Ishikawa (cell line): ENCODE measurements at regions not wholly inside any gene's neighbourhood (a gene's known extent, or its start where the extent isn't known, plus 50 kb on each side); places are given as distances from the start of the nearest gene placed in this dataset.

Experiments used
- CEBPB ChIP-seq: IDR thresholded peaks from 2 replicates; pipeline ENCODE4 v1.6.1; 2012
- CREB1 ChIP-seq: IDR thresholded peaks from 2 replicates; pipeline ENCODE4 v1.6.1; 2012; ENCODE audit warnings: low read depth
- EGR1 ChIP-seq: IDR thresholded peaks from 2 replicates; pipeline ENCODE4 v1.6.1; 2012
- EP300 ChIP-seq: IDR thresholded peaks from 2 replicates; pipeline ENCODE4 v1.6.1; 2012; ENCODE audit warnings: borderline replicate concordance
- FOXM1 ChIP-seq: IDR thresholded peaks from 2 replicates; pipeline ENCODE4 v1.6.1; 2012; ENCODE audit warnings: low read depth, borderline replicate concordance
- NFIC ChIP-seq: IDR thresholded peaks from 2 replicates; pipeline ENCODE4 v1.6.1; 2012
- RAD21 ChIP-seq: IDR thresholded peaks from 2 replicates; pipeline ENCODE4 v1.6.1; 2012; ENCODE audit warnings: low read depth
- TAF1 ChIP-seq: IDR thresholded peaks from 2 replicates; pipeline ENCODE4 v1.6.1; 2012; ENCODE audit warnings: low read depth, mild to moderate bottlenecking
- TCF12 ChIP-seq: IDR thresholded peaks from 2 replicates; pipeline ENCODE4 v1.6.1; 2012; ENCODE audit warnings: low read depth
- TEAD4 ChIP-seq: IDR thresholded peaks from 2 replicates; pipeline ENCODE4 v1.6.1; 2012
- YY1 ChIP-seq: IDR thresholded peaks from 2 replicates; pipeline ENCODE4 v1.6.1; 2012; ENCODE audit warnings: low read depth
- ZBTB7A ChIP-seq: IDR thresholded peaks from 2 replicates; pipeline ENCODE4 v1.6.1; 2012; ENCODE audit warnings: low read depth
- TF ChIP-seq, protein P1 (sequence below): IDR thresholded peaks from 2 replicates; pipeline ENCODE4 v1.6.1; 2012; ENCODE audit warnings: low read depth, mild to moderate bottlenecking
- TF ChIP-seq, protein P2 (sequence below): IDR thresholded peaks from 2 replicates; pipeline ENCODE4 v1.6.1; 2012
- TF ChIP-seq, protein P3 (sequence below): IDR thresholded peaks from 2 replicates; pipeline ENCODE4 v1.6.1; 2012

- TF ChIP-seq ZBTB7A = no peak
- TF ChIP-seq EGR1 = no peak
- no peak for TF ChIP-seq YY1
- TF ChIP-seq TEAD4 = no peak
- TF ChIP-seq, protein P1, sequence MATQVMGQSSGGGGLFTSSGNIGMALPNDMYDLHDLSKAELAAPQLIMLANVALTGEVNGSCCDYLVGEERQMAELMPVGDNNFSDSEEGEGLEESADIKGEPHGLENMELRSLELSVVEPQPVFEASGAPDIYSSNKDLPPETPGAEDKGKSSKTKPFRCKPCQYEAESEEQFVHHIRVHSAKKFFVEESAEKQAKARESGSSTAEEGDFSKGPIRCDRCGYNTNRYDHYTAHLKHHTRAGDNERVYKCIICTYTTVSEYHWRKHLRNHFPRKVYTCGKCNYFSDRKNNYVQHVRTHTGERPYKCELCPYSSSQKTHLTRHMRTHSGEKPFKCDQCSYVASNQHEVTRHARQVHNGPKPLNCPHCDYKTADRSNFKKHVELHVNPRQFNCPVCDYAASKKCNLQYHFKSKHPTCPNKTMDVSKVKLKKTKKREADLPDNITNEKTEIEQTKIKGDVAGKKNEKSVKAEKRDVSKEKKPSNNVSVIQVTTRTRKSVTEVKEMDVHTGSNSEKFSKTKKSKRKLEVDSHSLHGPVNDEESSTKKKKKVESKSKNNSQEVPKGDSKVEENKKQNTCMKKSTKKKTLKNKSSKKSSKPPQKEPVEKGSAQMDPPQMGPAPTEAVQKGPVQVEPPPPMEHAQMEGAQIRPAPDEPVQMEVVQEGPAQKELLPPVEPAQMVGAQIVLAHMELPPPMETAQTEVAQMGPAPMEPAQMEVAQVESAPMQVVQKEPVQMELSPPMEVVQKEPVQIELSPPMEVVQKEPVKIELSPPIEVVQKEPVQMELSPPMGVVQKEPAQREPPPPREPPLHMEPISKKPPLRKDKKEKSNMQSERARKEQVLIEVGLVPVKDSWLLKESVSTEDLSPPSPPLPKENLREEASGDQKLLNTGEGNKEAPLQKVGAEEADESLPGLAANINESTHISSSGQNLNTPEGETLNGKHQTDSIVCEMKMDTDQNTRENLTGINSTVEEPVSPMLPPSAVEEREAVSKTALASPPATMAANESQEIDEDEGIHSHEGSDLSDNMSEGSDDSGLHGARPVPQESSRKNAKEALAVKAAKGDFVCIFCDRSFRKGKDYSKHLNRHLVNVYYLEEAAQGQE = no peak
- no peak for TF ChIP-seq NFIC
- TF ChIP-seq FOXM1 = no peak
- TF ChIP-seq, protein P2, sequence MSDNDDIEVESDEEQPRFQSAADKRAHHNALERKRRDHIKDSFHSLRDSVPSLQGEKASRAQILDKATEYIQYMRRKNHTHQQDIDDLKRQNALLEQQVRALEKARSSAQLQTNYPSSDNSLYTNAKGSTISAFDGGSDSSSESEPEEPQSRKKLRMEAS = no peak
- TF ChIP-seq TCF12 = no peak
- TF ChIP-seq, protein P3, sequence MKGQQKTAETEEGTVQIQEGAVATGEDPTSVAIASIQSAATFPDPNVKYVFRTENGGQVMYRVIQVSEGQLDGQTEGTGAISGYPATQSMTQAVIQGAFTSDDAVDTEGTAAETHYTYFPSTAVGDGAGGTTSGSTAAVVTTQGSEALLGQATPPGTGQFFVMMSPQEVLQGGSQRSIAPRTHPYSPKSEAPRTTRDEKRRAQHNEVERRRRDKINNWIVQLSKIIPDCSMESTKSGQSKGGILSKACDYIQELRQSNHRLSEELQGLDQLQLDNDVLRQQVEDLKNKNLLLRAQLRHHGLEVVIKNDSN = no peak
Measured at GRCh38 chr20:39216195-39216594, 254.1 kb downstream of the DHX35 start.

GRCh38 chr20:39214828-39215227 is 252.7 kb downstream of the DHX35 start:
- no peak for TF ChIP-seq YY1
- TF ChIP-seq RAD21 = no peak
- TF ChIP-seq TEAD4 = no peak
- no peak for TF ChIP-seq TCF12
- no peak for TF ChIP-seq EGR1
- TF ChIP-seq, protein P2 = no peak
- TF ChIP-seq NFIC = no peak

- no peak for TF ChIP-seq TEAD4
- TF ChIP-seq RAD21 = no peak
- TF ChIP-seq EGR1 = no peak
- TF ChIP-seq CREB1 = no peak
- TF ChIP-seq NFIC = no peak
- TF ChIP-seq, protein P3 = no peak
- TF ChIP-seq, protein P2 = no peak
- TF ChIP-seq ZBTB7A = no peak
- TF ChIP-seq TAF1 = no peak
- no peak for TF ChIP-seq FOXM1
- TF ChIP-seq CEBPB = no peak
- TF ChIP-seq, protein P1 = no peak
- TF ChIP-seq YY1 = no peak
- no peak for TF ChIP-seq EP300
- TF ChIP-seq TCF12 = no peak
Measured at GRCh38 chr20:39213476-39214145, 251.5 kb downstream of the DHX35 start.

DNA sequence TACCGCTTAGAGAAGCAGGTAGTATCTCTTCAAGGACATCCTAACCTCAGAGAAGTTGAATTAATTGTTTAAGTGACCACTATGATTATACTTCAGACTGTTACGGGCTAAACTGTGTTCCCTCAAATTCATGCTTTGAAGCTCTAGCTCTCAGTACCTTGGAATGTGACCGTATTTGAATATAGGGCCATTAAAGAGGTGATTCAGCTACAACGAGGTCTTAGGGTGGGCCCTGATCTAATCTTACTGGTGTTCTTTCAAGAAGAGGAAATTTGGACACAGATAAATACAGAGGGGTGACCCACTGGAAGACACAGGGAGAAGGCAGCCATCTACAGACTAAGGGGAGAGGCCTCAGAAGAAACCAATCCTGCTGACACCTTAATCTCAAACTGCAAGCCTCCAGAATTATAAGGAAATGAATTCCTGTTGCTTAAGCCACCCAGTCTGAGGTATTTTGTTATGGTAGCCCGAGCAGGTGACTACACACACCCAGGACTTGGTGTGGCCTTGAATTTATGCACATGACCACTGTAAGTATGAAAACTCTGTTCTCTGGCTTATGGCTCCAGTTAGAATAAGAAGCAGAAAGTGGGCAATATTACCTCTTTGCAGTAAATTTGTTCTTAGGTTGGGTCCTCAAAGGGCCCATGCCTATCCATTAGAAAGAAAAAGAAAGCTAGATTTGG is 249.1 kb downstream of the DHX35 start:
- TF ChIP-seq CEBPB = no peak
- TF ChIP-seq TAF1 = no peak
- TF ChIP-seq, protein P2 = no peak
- TF ChIP-seq FOXM1 = no peak
- TF ChIP-seq EP300 = no peak
- TF ChIP-seq, protein P1 = no peak
- no peak for TF ChIP-seq NFIC
